GF-D8 (cell line): ENCODE measurements at regions not wholly inside any gene's neighbourhood (a gene's known extent, or its start where the extent isn't known, plus 50 kb on each side); places are given as distances from the start of the nearest gene placed in this dataset.
"Not testable (repeated sequence)": the region's sequence is repeated elsewhere in the genome, so short reads cannot be mapped to it uniquely, and the experiment has no call there.

Experiments
- DNase-seq: peaks from one replicate; lab custom pipeline; 2025; lab: John Stamatoyannopoulos, UW

DNA sequence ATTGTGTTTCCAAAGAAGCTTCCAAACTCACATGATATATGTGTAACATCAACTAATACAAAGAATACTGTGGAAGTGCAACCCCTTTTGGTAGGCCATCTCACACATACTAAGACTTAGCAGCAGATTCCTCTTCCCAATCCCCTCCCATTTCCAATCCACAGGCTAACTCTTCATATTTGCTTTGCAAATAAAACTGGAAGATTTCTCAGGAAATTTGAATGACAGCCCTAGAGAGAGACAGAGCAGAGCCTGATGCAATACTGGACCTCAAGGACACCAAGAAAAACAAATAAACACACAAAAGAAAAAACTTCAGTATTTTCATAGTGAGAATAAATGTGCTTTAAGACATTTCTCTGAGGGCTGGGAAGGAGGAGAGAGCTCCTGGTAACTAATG, 190.2 kb upstream of the BRINP3 start:
- DNase-seq: no peak

DNA sequence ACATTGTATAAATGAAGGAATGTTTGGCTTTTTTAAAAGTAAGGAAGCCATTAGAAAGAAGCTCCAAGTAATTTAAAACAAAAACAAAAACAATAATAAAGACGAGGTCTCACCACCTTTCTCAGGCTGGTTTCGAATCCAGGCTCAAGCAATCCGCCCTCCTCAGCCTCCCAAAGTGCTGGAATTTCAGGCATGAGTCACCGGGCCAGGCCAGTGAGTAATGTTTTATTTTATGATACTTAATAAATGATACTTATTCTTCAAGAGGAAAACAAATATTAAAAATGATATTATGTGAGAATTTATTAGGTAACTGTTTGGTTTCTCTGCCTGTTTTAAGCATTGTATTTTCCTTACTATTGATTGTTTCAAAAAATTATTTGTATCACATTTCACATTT, 201.4 kb upstream of the BRINP3 start:
- DNase-seq: no peak

DNA sequence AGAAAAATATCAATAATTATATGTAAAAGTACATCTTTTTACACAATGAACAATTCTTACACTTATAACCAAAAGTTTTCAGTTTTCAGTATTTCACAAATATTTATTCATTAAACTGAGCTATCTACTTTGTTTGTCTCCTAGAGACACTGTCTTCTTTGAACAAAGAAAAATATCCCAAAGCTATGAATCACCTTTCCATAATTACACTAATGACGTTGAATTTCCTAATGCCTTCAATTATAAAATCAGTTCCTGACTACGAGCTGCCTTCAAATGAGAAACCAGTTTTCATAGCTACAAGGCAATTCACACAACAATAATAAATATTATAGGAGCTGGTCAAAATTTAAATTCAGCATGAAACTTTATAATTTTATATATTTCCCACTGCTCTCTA, 201.8 kb upstream of the BRINP3 start:
- DNase-seq: no peak

DNA sequence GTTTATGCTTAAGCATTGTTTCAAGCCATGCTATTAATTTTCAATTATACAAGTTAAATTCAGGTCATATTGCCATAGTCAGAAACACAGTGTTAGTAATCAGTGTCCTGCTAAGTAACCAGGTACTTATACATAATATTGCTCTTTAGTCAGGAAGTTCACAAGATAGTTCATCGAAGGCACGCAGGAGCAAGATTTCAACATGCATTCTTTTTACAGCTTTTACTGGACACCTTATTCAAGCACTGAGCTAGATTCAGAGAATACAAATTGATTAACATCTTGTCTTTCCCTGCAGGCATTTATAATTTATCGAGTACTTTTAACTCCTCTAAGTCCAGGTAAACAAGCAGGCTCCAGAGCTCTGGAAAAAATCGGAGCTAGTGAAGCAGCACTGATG, 202.3 kb upstream of the BRINP3 start:
- DNase-seq: no peak

DNA sequence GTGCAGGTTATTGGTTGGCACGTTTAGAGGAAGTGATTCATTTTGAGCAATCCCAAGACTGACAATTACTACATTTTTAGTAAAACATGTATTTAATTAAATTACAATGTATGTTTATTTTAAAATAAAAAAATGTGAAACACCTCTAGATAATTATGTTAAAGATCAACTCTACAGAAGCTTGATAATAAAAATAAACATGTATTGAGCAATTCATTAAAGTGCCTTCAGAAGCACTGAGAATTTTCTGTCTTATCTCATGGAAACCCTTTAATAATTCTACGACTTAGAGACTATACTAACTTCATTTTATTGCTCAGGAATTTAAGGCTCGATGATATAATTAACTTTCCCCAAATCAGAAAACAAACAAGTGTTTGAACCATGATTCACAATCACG, 208.0 kb upstream of the BRINP3 start:
- no peak for DNase-seq

DNA sequence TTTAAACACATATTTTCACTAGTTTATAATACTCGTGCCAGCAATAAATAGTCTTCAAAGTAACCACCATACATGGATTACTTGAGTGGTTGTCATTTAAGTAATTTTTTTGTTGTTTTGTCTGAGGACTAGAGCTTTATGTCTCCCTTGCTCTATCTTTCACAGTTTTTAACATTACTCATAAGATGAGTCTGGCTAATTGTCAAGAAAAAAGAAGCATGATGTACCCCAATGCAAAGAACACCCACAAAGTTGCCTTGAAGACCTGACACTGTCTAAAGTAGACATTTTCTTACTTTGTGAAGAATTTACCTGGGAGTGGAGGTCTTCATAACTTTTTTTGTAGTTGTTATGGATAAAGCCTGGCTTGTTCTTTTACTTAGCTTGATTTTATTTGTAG, 210.4 kb upstream of the BRINP3 start:
- no peak for DNase-seq

DNA sequence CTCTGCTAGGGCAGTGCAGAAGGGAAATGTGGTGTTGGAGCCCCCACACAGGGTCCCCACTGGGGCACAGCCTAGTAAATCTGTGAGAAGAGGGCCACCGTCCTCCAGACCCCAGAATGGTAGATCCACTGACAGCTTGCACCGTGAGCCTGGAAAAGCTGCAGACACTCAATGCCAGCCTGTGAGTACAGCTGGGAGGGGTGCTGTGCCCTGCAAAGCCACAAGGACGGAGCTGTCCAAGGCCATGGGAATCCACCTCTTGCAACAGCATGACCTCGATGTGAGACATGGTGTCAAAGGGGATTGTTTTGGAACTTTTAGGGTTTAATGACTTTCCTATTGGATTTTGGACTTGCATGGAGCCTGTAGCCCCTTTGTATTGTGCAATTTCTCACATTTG, 220.8 kb upstream of the BRINP3 start:
- DNase-seq: not testable (repeated sequence)

DNA sequence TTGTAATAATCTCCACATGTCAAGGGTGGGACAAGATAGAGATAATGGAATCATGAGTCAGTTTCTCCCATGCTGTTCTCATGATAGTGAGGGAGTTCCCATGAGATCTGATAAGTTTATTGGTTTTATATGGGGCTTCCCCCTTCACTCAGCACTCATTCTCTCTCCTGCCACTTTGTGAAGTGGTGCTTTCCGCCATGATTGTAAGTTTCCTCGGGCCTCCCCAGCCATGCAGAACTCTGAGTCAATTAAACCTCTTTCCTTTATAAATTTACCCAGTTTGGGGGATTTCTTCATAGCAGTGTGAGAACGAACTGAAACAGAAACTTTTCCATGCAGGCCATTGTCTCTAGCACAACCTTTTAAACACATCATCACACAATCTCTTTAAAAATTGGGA, 221.5 kb upstream of the BRINP3 start:
- DNase-seq: no peak

DNA sequence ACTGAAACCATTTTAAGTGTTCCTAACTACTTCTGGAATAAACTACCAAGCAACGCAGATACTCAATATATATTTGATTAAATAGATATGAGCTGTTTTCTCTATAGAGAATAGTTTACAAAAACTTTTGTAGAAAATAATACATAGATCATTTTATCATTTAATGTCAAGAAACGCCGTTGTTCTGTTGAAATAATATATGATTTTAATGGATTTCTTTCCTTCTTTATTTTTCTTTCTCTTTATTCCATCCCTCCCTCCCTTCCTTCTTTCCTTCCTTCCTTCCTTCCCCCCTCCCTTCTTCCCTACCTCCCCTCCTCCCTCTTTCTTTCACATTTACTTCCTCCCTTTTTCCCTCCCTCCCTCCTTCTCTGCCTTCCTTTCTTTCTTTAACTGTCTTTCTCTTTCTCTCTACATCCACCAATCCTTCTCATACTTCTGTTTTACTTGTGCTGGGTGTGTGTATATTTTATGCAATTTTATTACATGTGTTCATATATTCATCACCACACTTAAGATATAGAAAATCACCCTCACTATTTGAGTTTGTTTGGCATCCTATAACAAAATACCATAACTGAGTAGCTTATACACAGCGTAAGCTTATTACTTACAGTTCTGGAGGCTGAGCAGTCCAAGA, 230.9 kb upstream of the BRINP3 start:
- no peak for DNase-seq

DNA sequence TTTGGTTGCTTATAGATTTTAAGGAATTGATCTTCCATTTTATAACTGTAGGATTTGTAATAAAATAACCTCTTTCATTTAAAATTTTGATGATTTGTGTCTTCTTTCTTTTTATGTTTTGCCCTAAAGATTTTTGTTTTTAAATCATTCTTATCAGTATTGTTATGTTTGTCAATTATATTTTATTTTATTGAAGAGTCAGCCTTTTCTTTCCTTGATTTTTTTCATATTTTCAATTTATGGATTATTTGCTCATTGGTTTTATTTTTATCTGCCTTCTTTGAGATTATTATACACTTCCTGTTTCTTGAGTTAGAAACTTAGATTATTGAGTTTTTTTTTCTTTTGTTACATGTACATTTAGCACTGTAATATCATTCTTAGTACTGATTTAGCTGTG, 233.4 kb upstream of the BRINP3 start:
- DNase-seq: no peak

DNA sequence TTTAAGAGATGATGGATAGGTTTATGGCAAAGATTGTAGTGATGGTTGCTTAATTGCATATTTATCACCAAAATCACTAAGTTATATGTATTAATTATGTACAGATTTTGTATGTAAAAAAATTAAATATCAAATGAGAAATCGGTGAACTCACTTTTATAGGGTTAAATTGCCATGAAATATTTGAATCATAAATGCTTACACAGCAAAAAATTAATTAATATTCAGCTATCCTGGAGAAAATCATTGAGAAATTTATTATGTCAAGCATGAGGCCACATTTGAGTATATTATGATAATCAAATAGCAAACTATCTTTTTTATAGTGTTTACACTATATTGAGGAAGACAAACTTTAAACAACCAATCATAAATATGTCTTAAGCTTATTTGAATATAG, 239.4 kb upstream of the BRINP3 start:
- no peak for DNase-seq

DNA sequence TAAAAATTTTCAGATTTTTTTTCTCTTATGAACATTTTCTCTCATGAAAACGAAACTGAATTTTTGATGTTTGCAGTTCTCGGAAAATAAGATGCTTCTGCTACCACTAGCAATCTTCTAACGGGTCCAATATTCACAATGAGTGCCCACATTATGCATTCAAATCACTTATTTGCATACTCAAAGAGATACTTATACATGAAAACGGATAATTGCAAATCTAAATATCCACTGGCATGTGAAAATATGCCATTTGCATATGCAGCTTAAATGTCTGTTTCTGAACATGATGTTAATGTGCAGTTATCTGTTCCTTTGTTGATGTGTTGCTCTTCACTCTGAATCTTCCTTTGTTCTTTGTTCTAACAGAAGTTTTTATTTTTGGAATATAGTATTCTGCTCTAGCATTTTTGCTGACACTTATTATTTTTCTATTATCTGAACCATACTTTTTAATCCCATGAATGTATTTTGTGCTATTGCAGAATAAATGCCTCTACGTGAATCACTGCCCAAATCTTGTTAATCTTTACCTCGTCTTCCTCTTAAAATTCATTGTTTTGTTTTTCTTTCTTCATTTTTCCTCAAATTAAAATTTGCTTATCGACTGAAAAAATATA, 259.4 kb upstream of the BRINP3 start:
- no peak for DNase-seq

DNA sequence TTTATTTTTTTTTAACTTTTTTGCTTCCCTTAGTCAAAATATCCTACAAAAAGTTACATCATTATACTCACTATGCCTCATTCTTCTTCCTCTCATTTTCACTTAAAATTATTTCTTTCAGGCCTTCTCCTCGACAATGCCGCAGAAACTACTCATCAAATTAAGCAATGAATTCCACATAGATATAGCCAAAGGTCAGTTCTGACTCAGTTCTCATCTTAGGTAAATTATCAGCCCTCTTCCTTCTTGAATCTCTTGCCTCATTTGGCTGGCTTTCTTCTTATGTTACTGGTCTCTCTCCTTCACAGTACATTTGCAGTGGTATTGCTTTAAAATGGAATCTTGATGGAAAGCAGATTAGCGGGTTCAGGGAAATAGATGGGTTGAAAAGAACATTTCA, 260.7 kb upstream of the BRINP3 start:
- no peak for DNase-seq

DNA sequence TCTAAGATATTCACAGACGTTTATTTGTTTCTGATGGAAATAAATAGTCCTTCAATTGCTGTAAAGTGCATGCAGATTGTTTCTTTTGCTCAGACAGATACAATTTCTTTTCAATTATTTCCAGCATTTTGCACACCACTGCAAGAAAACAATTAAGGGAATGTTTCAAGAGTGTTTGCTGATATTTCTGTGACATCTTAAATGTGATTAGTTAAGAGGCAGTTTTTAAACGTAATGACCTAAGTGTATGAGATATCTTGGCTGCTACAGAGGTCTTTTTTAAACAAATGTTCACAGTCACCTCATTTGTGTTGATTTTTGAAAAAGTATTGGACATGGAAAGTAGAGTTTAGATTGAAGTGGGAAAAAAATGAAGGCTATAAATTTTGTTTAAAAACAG, 262.3 kb upstream of the BRINP3 start:
- no peak for DNase-seq

DNA sequence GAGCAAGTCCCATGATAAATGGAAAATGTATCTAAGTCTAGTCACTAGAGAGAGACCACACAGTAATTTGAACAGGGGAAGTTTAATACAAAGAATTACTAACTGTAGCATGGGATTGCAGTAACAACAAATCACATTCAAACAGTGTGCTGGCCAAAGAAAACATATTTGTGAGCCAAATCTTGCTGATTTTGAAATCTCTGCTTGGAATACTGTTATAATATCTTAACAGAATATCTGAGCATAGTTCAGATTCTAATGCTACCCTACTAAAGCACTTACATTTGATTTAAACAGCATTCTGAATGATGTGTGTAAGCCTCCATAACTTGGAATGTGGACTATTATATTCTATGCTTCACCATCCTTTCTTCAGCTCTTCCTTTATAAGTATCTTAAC, 270.0 kb upstream of the BRINP3 start:
- no peak for DNase-seq

DNA sequence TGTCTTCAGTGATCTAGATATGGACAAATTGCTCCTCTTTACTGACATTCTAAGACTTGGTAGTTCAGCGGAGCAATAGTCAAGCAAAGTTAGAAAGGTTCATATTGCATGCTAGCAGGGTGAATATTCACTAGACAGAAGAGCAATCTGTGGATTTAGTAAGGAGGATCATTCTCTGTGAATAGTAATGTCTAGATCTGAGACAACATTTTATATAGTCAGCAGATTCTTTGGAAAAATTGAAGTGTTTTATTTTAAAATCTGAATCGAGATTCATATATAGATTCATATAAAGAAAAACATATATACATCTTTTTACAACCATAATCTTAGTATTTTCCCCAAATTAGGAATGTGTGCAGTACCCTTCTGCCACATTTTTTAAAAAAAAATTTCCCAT, 274.5 kb upstream of the BRINP3 start:
- no peak for DNase-seq

DNA sequence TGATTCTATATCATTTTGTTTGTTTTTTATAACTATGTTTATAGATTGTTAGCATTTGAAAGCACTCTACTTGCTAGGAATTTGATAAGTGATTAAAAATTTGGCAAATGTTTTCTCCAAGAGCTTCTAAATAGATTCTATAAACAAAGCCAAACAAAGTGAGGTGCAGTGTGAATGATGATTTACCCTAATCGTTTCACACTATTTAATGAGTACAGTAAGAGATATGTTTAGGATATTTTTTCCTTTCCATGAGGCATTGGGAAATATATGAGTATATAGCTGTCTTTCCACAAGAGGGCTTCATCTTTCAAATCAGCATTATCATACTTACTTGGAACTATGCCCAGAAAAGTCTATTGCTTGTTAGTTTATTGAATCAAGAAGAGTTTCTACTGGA, 277.0 kb upstream of the BRINP3 start:
- DNase-seq: peak; percentile 4

DNA sequence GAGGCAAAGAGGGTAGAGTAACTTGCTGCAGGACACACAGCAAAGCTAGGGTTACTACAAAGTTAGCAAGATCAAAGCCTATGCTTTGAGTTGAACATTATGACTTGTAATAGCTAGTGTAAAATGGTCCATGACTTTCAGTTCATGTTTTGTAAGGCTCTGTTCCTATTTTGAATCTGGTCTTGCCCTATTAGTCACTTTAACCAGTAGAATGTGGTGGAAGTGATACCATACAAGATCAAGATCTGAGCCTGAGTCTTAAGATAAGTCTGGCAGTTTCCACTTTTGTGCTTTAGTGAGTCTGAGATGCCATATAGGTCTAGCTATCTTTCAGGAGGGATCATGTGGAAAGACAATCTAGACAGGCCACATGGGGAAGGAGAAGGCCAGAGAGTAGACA, 282.1 kb upstream of the BRINP3 start:
- no peak for DNase-seq

DNA sequence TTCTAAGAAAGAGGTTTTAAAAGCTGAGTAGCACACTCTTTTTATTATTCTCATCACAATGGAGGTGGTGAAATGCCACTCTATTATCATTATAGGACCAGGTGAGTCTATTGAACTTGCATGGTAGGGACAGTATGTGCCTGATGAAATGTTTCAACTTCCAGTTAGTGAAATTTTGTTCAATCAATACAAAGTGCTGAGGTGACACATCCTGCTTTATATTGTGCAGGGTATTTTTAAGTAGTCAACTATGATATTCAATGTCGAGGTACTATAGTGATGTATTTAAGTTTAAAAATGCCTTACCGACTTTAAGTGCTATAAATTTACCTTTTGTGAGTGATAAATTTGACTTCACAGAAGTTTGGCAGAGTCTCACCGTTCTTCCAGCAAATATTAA, 284.7 kb upstream of the BRINP3 start:
- no peak for DNase-seq

DNA sequence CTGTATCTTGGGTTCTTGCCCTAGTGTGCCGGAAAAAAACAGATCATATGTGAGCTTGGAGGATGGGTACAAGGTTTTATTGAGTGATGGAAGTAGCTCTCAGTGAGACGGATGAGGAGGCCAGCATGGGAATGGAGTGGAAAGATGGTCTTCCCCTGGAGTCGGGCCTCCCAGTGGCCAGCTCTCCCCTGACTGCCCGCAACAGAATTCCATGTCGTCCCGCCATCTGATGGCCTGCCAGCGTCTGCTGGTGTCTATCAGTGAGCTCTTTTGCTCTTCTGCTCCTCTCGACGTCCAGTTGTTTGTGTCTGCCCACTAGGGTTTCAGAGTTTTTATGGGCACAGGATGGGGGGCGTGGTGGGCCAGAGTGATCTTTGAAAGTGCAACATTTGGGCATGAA, 315.2 kb upstream of the BRINP3 start:
- no peak for DNase-seq

DNA sequence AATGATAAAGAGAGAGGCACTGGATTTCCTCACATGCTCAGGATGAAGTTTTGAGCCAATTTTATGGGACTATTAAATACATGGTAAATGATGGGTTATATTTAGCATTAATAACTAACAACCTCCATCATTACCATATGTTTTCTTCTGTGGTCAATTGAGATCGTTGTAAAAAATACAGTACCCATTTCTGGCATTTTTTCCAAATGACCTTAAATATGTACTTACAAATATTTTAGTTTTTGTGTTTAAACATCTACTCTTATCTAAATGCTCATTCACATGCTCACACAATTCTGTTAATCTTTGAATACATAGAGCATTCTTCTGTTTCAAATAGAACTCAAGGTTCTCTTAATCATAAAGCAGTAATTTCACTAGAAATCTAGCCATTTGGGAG, 330.0 kb upstream of the BRINP3 start:
- DNase-seq: no peak

DNA sequence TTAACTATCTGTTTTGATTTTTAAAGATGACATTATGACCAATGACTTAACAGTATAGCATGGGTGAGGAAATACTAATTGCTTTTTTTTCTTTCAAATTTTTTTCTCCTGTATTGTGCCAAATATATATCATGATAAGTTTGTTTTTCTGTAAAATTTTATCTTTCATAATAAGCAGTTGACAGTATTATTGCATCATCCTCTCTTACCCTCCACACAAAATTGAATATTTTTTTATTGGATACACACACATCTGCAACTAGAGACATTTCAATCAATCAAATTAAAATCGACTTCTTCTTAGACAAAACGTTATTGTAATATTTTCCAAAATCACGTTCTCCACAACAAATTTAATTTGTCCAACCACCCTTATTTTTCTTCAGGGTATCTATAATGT, 330.4 kb upstream of the BRINP3 start:
- DNase-seq: no peak

DNA sequence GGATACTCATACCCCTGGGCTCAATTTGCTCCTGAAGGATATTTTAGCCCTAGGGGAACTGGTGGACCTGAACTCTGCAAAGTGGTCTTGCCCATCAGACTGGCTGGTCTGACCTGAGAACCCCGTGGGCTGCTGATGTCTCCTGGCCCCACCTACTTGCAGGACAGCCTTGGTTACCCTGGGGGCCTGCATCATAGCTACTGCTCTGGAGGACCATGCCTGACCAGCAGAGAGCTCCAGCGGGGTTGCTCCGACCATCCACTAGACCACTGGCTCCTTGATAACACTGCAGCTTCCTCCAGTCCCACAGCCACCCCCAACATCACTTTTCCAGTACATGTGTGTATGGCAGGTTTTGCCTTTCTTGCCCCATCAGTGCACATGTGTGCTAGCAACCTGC, 331.6 kb upstream of the BRINP3 start:
- no peak for DNase-seq

DNA sequence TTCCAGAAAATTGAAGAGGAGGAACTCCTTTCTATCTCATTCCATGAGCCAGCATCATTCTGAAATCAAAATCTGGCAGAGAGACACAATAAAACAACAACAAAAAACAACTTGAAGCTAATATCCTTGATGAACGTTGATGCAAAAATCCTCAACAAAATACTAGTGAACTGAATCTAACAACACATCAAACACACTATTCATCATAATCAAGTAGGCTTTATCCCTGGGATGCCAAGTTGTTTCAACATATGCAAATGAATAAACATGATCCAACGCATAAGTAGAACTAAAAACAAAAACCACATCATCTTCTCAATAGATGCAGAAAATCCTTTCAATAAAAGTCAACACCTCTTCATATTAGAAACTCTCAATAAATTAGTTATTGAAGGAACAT, 335.3 kb upstream of the BRINP3 start:
- no peak for DNase-seq

DNA sequence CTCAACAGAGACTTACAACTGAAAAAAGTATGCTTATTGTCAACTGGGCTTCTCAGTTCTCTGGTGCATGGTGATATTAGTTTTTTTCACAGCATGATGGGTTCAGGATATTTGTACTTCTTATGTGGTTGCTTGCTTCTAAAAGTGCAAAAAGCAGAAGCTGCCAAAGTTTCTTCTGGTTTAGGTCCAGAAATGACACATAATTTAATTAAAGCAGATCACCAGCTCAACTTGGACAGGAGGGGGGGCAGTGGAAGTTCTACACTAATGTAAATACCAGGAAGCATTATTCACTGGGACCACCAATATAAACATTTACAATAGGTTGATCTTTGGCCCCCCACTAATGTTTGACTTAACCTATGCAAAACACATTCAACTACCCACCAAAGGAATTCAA, 354.8 kb upstream of the BRINP3 start:
- DNase-seq: no peak
